Lower lobe of right lung (tissue), 2 donors: ENCODE measurements at regions not wholly inside any gene's neighbourhood (a gene's known extent, or its start where the extent isn't known, plus 50 kb on each side); places are given as distances from the start of the nearest gene placed in this dataset.
A peak's percentile ranks its signal among the peaks of the same experiment; 100 is the strongest.

Experiments
- ATAC-seq, 2 donors: fragments of 200-7000 bp; cut with Tn5 transposase; one replicate each; pipeline ENCODE4 v1.9.1; 2020 to 2022; ENCODE audit warnings: mild to moderate bottlenecking in 2 of 2, moderate library complexity in 2 of 2
- DNase-seq: peaks from one replicate; pipeline ENCODE4 v3.0.0-alpha.2; 2020
- H3K27ac ChIP-seq: fragments of 200-600 bp; one replicate; pipeline ENCODE4 v1.8.0; 2022
- H3K27me3 ChIP-seq: fragments of 200-600 bp; one replicate; pipeline ENCODE4 v1.8.0; 2022; ENCODE audit warnings: low read depth
- H3K36me3 ChIP-seq: fragments of 200-600 bp; one replicate; pipeline ENCODE4 v1.8.0; 2022; ENCODE audit warnings: mild to moderate bottlenecking
- H3K4me1 ChIP-seq: fragments of 200-600 bp; one replicate; pipeline ENCODE4 v1.8.0; 2022
- H3K4me3 ChIP-seq: fragments of 200-600 bp; one replicate; pipeline ENCODE4 v1.8.0; 2022; ENCODE audit warnings: mild to moderate bottlenecking
- H3K9me3 ChIP-seq: fragments of 200-600 bp; one replicate; pipeline ENCODE4 v1.8.0; 2022
- intact Hi-C: fragments of 100-400 bp; cut with DNase I; formaldehyde crosslinking; loops from one replicate; pipeline ENCODE4 v1.11.0; 2022
- TF ChIP-seq, protein P1 (sequence below): fragments of 200-600 bp; IDR thresholded peaks from one replicate; pipeline ENCODE4 v1.8.0; 2022; ENCODE audit warnings: antibody characterized with exemption, mild to moderate bottlenecking
- donor health status: DM: no; HTN: yes; CAD: no; lungs with severe emphysema.

DNA sequence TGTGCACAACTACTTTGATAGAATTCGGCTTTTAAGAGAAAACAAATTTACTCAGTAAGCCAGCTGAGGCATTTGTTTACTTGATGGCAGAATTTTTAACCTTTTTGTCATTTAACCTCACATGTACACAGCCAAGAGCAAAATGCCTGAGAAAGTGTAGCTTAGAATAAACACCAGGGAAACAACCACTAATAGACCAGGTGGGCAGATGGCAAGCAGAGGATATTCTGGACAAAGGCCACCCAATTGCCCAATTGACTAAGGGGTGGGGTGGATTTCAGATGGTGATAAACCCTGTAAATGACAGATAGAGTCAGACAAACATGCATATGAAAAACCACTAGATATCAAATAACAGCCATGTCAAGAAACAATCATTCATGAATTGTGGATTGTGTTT is 190.7 kb upstream of the FBXL4 start:
- intact Hi-C loops, result no loop called here
- TF ChIP-seq, protein P1, sequence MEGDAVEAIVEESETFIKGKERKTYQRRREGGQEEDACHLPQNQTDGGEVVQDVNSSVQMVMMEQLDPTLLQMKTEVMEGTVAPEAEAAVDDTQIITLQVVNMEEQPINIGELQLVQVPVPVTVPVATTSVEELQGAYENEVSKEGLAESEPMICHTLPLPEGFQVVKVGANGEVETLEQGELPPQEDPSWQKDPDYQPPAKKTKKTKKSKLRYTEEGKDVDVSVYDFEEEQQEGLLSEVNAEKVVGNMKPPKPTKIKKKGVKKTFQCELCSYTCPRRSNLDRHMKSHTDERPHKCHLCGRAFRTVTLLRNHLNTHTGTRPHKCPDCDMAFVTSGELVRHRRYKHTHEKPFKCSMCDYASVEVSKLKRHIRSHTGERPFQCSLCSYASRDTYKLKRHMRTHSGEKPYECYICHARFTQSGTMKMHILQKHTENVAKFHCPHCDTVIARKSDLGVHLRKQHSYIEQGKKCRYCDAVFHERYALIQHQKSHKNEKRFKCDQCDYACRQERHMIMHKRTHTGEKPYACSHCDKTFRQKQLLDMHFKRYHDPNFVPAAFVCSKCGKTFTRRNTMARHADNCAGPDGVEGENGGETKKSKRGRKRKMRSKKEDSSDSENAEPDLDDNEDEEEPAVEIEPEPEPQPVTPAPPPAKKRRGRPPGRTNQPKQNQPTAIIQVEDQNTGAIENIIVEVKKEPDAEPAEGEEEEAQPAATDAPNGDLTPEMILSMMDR, result no peak
- Histone ChIP-seq H3K27me3 (no peaks in the 10 kb centered on the region), H3K27ac (no peak overlapping the region), H3K4me3 (no peak overlapping the region), H3K36me3 (no peaks in the 10 kb centered on the region), H3K4me1 (no peaks in the 10 kb centered on the region), H3K9me3 (no peaks in the 10 kb centered on the region)
- DNase-seq (no peak), ATAC-seq (no peak)

DNA sequence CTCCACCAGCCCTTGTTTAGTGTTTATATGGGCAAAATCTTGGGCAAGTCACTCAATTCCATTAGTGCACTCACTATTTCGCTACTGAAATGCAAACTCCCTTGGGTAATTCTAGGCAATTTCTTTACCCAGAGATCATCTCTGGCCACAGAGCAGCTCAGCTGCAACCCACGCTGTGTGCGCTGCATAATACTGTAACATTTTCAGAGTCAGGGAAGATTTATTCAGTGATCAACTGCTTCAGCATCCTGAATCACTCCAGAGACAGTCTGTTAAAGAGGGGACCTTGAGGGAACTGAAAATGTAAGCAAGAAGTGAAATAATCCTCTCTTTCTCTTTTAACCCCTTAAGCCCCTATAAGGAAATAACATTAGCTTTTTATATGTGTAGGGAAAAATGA is 189.6 kb upstream of the FBXL4 start:
- DNase-seq, result no peak
- intact Hi-C loops, result no loop called here
- TF ChIP-seq, protein P1, result no peak
- no peaks in the 10 kb centered on the region for H3K36me3 ChIP-seq
- no peaks in the 10 kb centered on the region for H3K27me3 ChIP-seq
- no peaks in the 10 kb centered on the region for H3K9me3 ChIP-seq
- no peaks in the 10 kb centered on the region for H3K4me1 ChIP-seq
- ATAC-seq, result no peak
- H3K4me3 ChIP-seq, result no peak overlapping the region
- no peak overlapping the region for H3K27ac ChIP-seq

DNA sequence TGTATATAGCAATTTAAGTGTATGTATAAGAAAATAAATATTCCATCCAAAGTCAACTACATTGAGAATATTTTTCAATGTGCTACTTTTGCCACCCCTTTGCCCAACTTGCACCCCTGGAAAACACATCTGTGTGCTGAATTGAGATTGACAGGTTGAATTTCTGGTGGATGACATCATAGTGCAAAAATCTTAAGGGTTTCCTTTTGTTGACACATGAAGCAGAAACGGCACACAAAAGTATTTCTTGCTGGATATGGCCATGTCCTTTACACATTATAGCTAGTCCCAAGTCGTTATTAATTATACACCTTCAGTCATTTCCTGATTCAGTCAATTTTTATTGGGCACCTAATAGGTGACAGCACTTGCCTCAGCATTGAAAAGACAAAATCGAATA is 188.7 kb upstream of the FBXL4 start:
- intact Hi-C loops, result no loop called here
- no peak overlapping the region for H3K4me3 ChIP-seq
- ATAC-seq (peak in 1 of 2 donors; percentile 48), DNase-seq (no peak)
- no peaks in the 10 kb centered on the region for H3K36me3 ChIP-seq
- no peak overlapping the region for H3K27ac ChIP-seq
- H3K27me3 ChIP-seq, result no peaks in the 10 kb centered on the region
- H3K9me3 ChIP-seq, result no peaks in the 10 kb centered on the region
- TF ChIP-seq, protein P1, result no peak
- H3K4me1 ChIP-seq, result no peaks in the 10 kb centered on the region

- H3K9me3 ChIP-seq, result no peaks in the 10 kb centered on the region
- no peak overlapping the region for H3K27ac ChIP-seq
- no peaks in the 10 kb centered on the region for H3K36me3 ChIP-seq
- intact Hi-C loops, result no loop called here
- H3K27me3 ChIP-seq, result no peaks in the 10 kb centered on the region
- H3K4me1 ChIP-seq, result no peaks in the 10 kb centered on the region
- DNase-seq (no peak), ATAC-seq (no peak)
- no peak overlapping the region for H3K4me3 ChIP-seq
- TF ChIP-seq, protein P1, result no peak
These were observed 184.4 kb upstream of the FBXL4 start for GRCh38 chr6:99132026-99132635.

- intact Hi-C loops, result no loop called here
- no peak for DNase-seq
- Histone ChIP-seq H3K4me3 (no peak overlapping the region), H3K27ac (no peak overlapping the region), H3K9me3 (no peaks in the 10 kb centered on the region), H3K36me3 (no peaks in the 10 kb centered on the region), H3K27me3 (no peaks in the 10 kb centered on the region), H3K4me1 (no peaks in the 10 kb centered on the region)
- TF ChIP-seq, protein P1, result no peak
- ATAC-seq, result no peak
These were observed 183.4 kb upstream of the FBXL4 start for GRCh38 chr6:99130897-99131873.
